ENCODE measurements at regions not wholly inside any gene's neighbourhood (a gene's known extent, or its start where the extent isn't known, plus 50 kb on each side); places are given as distances from the start of the nearest gene placed in this dataset.

- Histone ChIP-seq H3K4me3 (ENCODE audit: low read length in 3 of 3) (no peak overlapping the region), H3K27me3 (ENCODE audit: control insufficient read depth in 3 of 3, insufficient read depth in 3 of 3, low read length in 3 of 3) (peaks cover 0 to 2% (median 0%) of the 10 kb centered on the region in 3 donors), H3K36me3 (ENCODE audit: control insufficient read depth in 3 of 3, insufficient read depth in 3 of 3, low read length in 3 of 3) (no peaks in the 10 kb centered on the region), H3K9me3 (ENCODE audit: control insufficient read depth in 3 of 3, low read length in 3 of 3) (no peaks in the 10 kb centered on the region), H3K9ac (ENCODE audit: low read depth in 1 of 3, low read length in 3 of 3) (no peak overlapping the region), H3K27ac (ENCODE audit: low read depth, low read length) (no peak overlapping the region), H3K4me1 (ENCODE audit: control insufficient read depth in 3 of 3, insufficient read depth in 3 of 3, low read length in 3 of 3) (no peaks in the 10 kb centered on the region)
These were observed 858.2 kb downstream of the VRK1 start for GRCh38 chr14:97655169-97655948.

GRCh38 chr14:97657609-97658008 lies 860.4 kb downstream of the VRK1 start:
- no peak overlapping the region for H3K27ac ChIP-seq (ENCODE audit: low read depth, low read length)
- H3K36me3 ChIP-seq (ENCODE audit: control insufficient read depth in 3 of 3, insufficient read depth in 3 of 3, low read length in 3 of 3): no peaks in the 10 kb centered on the region
- no peaks in the 10 kb centered on the region for H3K9me3 ChIP-seq (ENCODE audit: control insufficient read depth in 3 of 3, low read length in 3 of 3)
- no peak overlapping the region for H3K9ac ChIP-seq (ENCODE audit: low read depth in 1 of 3, low read length in 3 of 3)
- H3K4me1 ChIP-seq (ENCODE audit: control insufficient read depth in 3 of 3, insufficient read depth in 3 of 3, low read length in 3 of 3): no peaks in the 10 kb centered on the region
- H3K4me3 ChIP-seq (ENCODE audit: low read length in 3 of 3): no peak overlapping the region
- peaks cover 0 to 2% (median 0%) of the 10 kb centered on the region in 3 donors for H3K27me3 ChIP-seq (ENCODE audit: control insufficient read depth in 3 of 3, insufficient read depth in 3 of 3, low read length in 3 of 3)

GRCh38 chr14:97687944-97688630 lies 890.9 kb downstream of the VRK1 start:
- no peaks in the 10 kb centered on the region for H3K9me3 ChIP-seq (ENCODE audit: control insufficient read depth in 3 of 3, low read length in 3 of 3)
- no peak overlapping the region for H3K4me3 ChIP-seq (ENCODE audit: low read length in 3 of 3)
- H3K27ac ChIP-seq (ENCODE audit: low read depth, low read length): no peak overlapping the region
- H3K4me1 ChIP-seq (ENCODE audit: control insufficient read depth in 3 of 3, insufficient read depth in 3 of 3, low read length in 3 of 3): no peaks in the 10 kb centered on the region
- H3K36me3 ChIP-seq (ENCODE audit: control insufficient read depth in 3 of 3, insufficient read depth in 3 of 3, low read length in 3 of 3): no peaks in the 10 kb centered on the region
- H3K27me3 ChIP-seq (ENCODE audit: control insufficient read depth in 3 of 3, insufficient read depth in 3 of 3, low read length in 3 of 3): no peaks in the 10 kb centered on the region
- H3K9ac ChIP-seq (ENCODE audit: low read depth in 1 of 3, low read length in 3 of 3): no peak overlapping the region

- no peak overlapping the region for H3K27ac ChIP-seq (ENCODE audit: low read depth, low read length)
- no peak overlapping the region for H3K9ac ChIP-seq (ENCODE audit: low read depth in 1 of 3, low read length in 3 of 3)
- no peaks in the 10 kb centered on the region for H3K4me1 ChIP-seq (ENCODE audit: control insufficient read depth in 3 of 3, insufficient read depth in 3 of 3, low read length in 3 of 3)
- H3K27me3 ChIP-seq (ENCODE audit: control insufficient read depth in 3 of 3, insufficient read depth in 3 of 3, low read length in 3 of 3): no peaks in the 10 kb centered on the region
- H3K9me3 ChIP-seq (ENCODE audit: control insufficient read depth in 3 of 3, low read length in 3 of 3): no peaks in the 10 kb centered on the region
- H3K4me3 ChIP-seq (ENCODE audit: low read length in 3 of 3): no peak overlapping the region
- no peaks in the 10 kb centered on the region for H3K36me3 ChIP-seq (ENCODE audit: control insufficient read depth in 3 of 3, insufficient read depth in 3 of 3, low read length in 3 of 3)
These were observed 891.6 kb downstream of the VRK1 start for GRCh38 chr14:97688631-97689336.

GRCh38 chr14:97692084-97692483 lies 894.9 kb downstream of the VRK1 start:
- Histone ChIP-seq H3K4me3 (ENCODE audit: low read length in 3 of 3) (no peak overlapping the region), H3K36me3 (ENCODE audit: control insufficient read depth in 3 of 3, insufficient read depth in 3 of 3, low read length in 3 of 3) (no peaks in the 10 kb centered on the region), H3K9me3 (ENCODE audit: control insufficient read depth in 3 of 3, low read length in 3 of 3) (no peaks in the 10 kb centered on the region), H3K27ac (ENCODE audit: low read depth, low read length) (no peak overlapping the region), H3K4me1 (ENCODE audit: control insufficient read depth in 3 of 3, insufficient read depth in 3 of 3, low read length in 3 of 3) (no peaks in the 10 kb centered on the region), H3K27me3 (ENCODE audit: control insufficient read depth in 3 of 3, insufficient read depth in 3 of 3, low read length in 3 of 3) (no peaks in the 10 kb centered on the region), H3K9ac (ENCODE audit: low read depth in 1 of 3, low read length in 3 of 3) (no peak overlapping the region)

- Histone ChIP-seq H3K9ac (ENCODE audit: low read depth in 1 of 3, low read length in 3 of 3) (no peak overlapping the region), H3K27ac (ENCODE audit: low read depth, low read length) (no peak overlapping the region), H3K36me3 (ENCODE audit: control insufficient read depth in 3 of 3, insufficient read depth in 3 of 3, low read length in 3 of 3) (no peaks in the 10 kb centered on the region), H3K9me3 (ENCODE audit: control insufficient read depth in 3 of 3, low read length in 3 of 3) (peaks cover 0 to 7% (median 0%) of the 10 kb centered on the region in 3 donors), H3K4me1 (ENCODE audit: control insufficient read depth in 3 of 3, insufficient read depth in 3 of 3, low read length in 3 of 3) (no peaks in the 10 kb centered on the region), H3K4me3 (ENCODE audit: low read length in 3 of 3) (no peak overlapping the region), H3K27me3 (ENCODE audit: control insufficient read depth in 3 of 3, insufficient read depth in 3 of 3, low read length in 3 of 3) (no peaks in the 10 kb centered on the region)
These were observed 898.3 kb downstream of the VRK1 start for GRCh38 chr14:97695456-97695981.

- Histone ChIP-seq H3K36me3 (ENCODE audit: control insufficient read depth in 3 of 3, insufficient read depth in 3 of 3, low read length in 3 of 3) (no peaks in the 10 kb centered on the region), H3K27me3 (ENCODE audit: control insufficient read depth in 3 of 3, insufficient read depth in 3 of 3, low read length in 3 of 3) (no peaks in the 10 kb centered on the region), H3K4me3 (ENCODE audit: low read length in 3 of 3) (no peak overlapping the region), H3K27ac (ENCODE audit: low read depth, low read length) (no peak overlapping the region), H3K9ac (ENCODE audit: low read depth in 1 of 3, low read length in 3 of 3) (no peak overlapping the region), H3K4me1 (ENCODE audit: control insufficient read depth in 3 of 3, insufficient read depth in 3 of 3, low read length in 3 of 3) (no peaks in the 10 kb centered on the region), H3K9me3 (ENCODE audit: control insufficient read depth in 3 of 3, low read length in 3 of 3) (peaks cover 0 to 7% (median 0%) of the 10 kb centered on the region in 3 donors)
These were observed 900.6 kb downstream of the VRK1 start for GRCh38 chr14:97697772-97698171.

- H3K27ac ChIP-seq (ENCODE audit: low read depth, low read length): no peak overlapping the region
- H3K27me3 ChIP-seq (ENCODE audit: control insufficient read depth in 3 of 3, insufficient read depth in 3 of 3, low read length in 3 of 3): no peaks in the 10 kb centered on the region
- H3K36me3 ChIP-seq (ENCODE audit: control insufficient read depth in 3 of 3, insufficient read depth in 3 of 3, low read length in 3 of 3): no peaks in the 10 kb centered on the region
- no peak overlapping the region for H3K4me3 ChIP-seq (ENCODE audit: low read length in 3 of 3)
- H3K9ac ChIP-seq (ENCODE audit: low read depth in 1 of 3, low read length in 3 of 3): no peak overlapping the region
- peaks cover 0 to 7% (median 0%) of the 10 kb centered on the region in 3 donors for H3K9me3 ChIP-seq (ENCODE audit: control insufficient read depth in 3 of 3, low read length in 3 of 3)
- H3K4me1 ChIP-seq (ENCODE audit: control insufficient read depth in 3 of 3, insufficient read depth in 3 of 3, low read length in 3 of 3): no peaks in the 10 kb centered on the region
These were observed 901.8 kb downstream of the VRK1 start for GRCh38 chr14:97699026-97699425.

- Histone ChIP-seq H3K27ac (ENCODE audit: low read depth, low read length) (no peak overlapping the region), H3K4me3 (ENCODE audit: low read length in 3 of 3) (no peak overlapping the region), H3K36me3 (ENCODE audit: control insufficient read depth in 3 of 3, insufficient read depth in 3 of 3, low read length in 3 of 3) (no peaks in the 10 kb centered on the region)
These were observed 906.0 kb downstream of the VRK1 start for GRCh38 chr14:97703006-97703760.

More at GRCh38 chr14:97703006-97703760, 906.0 kb downstream of the VRK1 start:
- no peak overlapping the region for H3K9ac ChIP-seq (ENCODE audit: low read depth in 1 of 3, low read length in 3 of 3)
- no peaks in the 10 kb centered on the region for H3K27me3 ChIP-seq (ENCODE audit: control insufficient read depth in 3 of 3, insufficient read depth in 3 of 3, low read length in 3 of 3)
- no peaks in the 10 kb centered on the region for H3K4me1 ChIP-seq (ENCODE audit: control insufficient read depth in 3 of 3, insufficient read depth in 3 of 3, low read length in 3 of 3)
- peaks cover 0 to 7% (median 0%) of the 10 kb centered on the region in 3 donors for H3K9me3 ChIP-seq (ENCODE audit: control insufficient read depth in 3 of 3, low read length in 3 of 3)

All from skeletal muscle tissue (tissue), 3 donors.